ENCODE measurements at regions not wholly inside any gene's neighbourhood (a gene's known extent, or its start where the extent isn't known, plus 50 kb on each side); places are given as distances from the start of the nearest gene placed in this dataset.

DNA sequence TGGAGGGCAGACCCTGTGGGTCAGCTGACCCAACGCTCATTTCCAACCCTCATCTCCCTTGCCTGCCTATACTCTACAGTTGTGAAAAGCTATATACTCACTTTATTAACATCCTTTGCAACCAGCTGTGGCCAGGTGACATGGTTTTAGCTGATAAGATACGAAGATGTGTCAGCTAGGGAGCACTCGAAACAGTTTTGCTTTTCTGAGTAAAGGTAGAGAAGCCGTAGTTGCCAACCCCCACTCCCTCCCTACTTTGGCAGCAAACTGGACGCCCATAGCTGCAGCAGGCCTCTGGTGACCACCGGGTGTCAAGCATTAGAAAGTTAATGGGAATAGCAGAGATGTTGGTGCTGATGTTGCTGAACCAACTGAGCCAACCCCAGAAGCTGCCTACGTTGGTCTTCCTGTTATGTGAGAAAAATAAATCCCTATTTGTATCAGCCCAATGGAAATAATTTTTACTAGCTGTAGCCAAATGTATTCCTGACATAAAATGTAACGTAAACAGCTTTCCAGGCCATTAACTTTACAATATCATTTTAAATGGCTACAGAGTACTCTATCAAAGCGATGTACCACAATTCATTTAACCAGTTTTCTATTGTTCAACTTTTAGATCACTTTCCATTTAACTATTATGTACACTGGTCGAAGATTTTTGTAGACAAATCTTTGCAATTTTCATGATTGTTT is 98.5 kb upstream of the TMCC3 start:
- no peak overlapping the region for H3K4me3 ChIP-seq (ENCODE audit: low read length)
- no peak for TF ChIP-seq CTCF (IDR thresholded peaks at IDR 0.05; ENCODE audit: insufficient read depth, low read depth, low read length, missing control alignments)
- no peak for DNase-seq (ENCODE audit: low read depth)

GRCh38 chr12:94745562-94745961 is 95.2 kb upstream of the TMCC3 start:
- no peak for DNase-seq (ENCODE audit: low read depth)
- H3K4me3 ChIP-seq (ENCODE audit: low read length): no peak overlapping the region
- no peak for TF ChIP-seq CTCF (IDR thresholded peaks at IDR 0.05; ENCODE audit: insufficient read depth, low read depth, low read length, missing control alignments)

GRCh38 chr12:94743174-94743573 is 92.8 kb upstream of the TMCC3 start:
- no peak for DNase-seq (ENCODE audit: low read depth)
- TF ChIP-seq CTCF (IDR thresholded peaks at IDR 0.05; ENCODE audit: insufficient read depth, low read depth, low read length, missing control alignments): no peak
- no peak overlapping the region for H3K4me3 ChIP-seq (ENCODE audit: low read length)

- TF ChIP-seq CTCF (IDR thresholded peaks at IDR 0.05; ENCODE audit: insufficient read depth, low read depth, low read length, missing control alignments): no peak
- no peak for DNase-seq (ENCODE audit: low read depth)
- H3K4me3 ChIP-seq (ENCODE audit: low read length): no peak overlapping the region
These were observed 90.4 kb upstream of the TMCC3 start for GRCh38 chr12:94740601-94741362.

- no peak for DNase-seq (ENCODE audit: low read depth)
- no peak for TF ChIP-seq CTCF (IDR thresholded peaks at IDR 0.05; ENCODE audit: insufficient read depth, low read depth, low read length, missing control alignments)
- H3K4me3 ChIP-seq (ENCODE audit: low read length): no peak overlapping the region
These were observed 86.5 kb upstream of the TMCC3 start for GRCh38 chr12:94736820-94737219.

- H3K4me3 ChIP-seq (ENCODE audit: low read length): no peak overlapping the region
- TF ChIP-seq CTCF (IDR thresholded peaks at IDR 0.05; ENCODE audit: insufficient read depth, low read depth, low read length, missing control alignments): no peak
- DNase-seq (ENCODE audit: low read depth): no peak
These were observed 85.6 kb upstream of the TMCC3 start for GRCh38 chr12:94736004-94736403.
